ENCODE measurements at regions not wholly inside any gene's neighbourhood (a gene's known extent, or its start where the extent isn't known, plus 50 kb on each side); places are given as distances from the start of the nearest gene placed in this dataset.

- TF ChIP-seq POLR2AphosphoS5 (IDR thresholded peaks at IDR 0.05; ENCODE audit: low read depth, low read length) (no peak), REST (IDR thresholded peaks at IDR 0.05; ENCODE audit: insufficient read depth in 1 of 2, low read depth in 2 of 2, low read length in 2 of 2) (no peak), TAF1 (IDR thresholded peaks at IDR 0.05; ENCODE audit: borderline replicate concordance, insufficient read depth, low read length) (no peak), FOXP2 (optimal IDR thresholded peaks at IDR 0.05; ENCODE audit: borderline replicate concordance, extremely low read depth, extremely low read length, insufficient read depth) (no peak), SIN3A (IDR thresholded peaks at IDR 0.05; ENCODE audit: borderline replicate concordance, insufficient read depth, low read length) (no peak)
These were observed 360.7 kb downstream of the TMX3 start for GRCh38 chr18:68354176-68354575.

- TF ChIP-seq POLR2AphosphoS5 (IDR thresholded peaks at IDR 0.05; ENCODE audit: low read depth, low read length) (no peak), REST (IDR thresholded peaks at IDR 0.05; ENCODE audit: insufficient read depth in 1 of 2, low read depth in 2 of 2, low read length in 2 of 2) (no peak), FOXP2 (optimal IDR thresholded peaks at IDR 0.05; ENCODE audit: borderline replicate concordance, extremely low read depth, extremely low read length, insufficient read depth) (no peak), TAF1 (IDR thresholded peaks at IDR 0.05; ENCODE audit: borderline replicate concordance, insufficient read depth, low read length) (no peak), SIN3A (IDR thresholded peaks at IDR 0.05; ENCODE audit: borderline replicate concordance, insufficient read depth, low read length) (no peak)
These were observed 372.8 kb downstream of the TMX3 start for GRCh38 chr18:68342039-68342659.

DNA sequence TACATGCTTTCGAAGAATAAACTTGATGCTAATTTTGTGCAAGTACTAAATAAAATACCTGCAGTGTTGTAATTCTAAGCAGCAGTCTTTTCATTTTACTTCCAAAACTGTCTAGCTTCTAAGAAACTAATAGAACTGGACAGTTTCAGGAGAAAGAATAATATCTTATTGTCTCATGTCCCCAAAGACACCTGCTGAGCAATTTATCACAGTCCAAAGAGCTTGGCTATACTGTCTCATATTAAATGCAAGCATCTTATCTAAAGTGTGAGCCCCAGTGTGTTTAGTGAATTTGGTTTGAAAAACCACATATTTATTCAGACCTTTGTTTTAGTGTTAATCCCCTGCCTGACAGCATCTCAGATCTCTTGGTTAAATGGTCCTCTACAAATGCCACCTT lies 374.3 kb downstream of the TMX3 start:
- TF ChIP-seq TAF1 (IDR thresholded peaks at IDR 0.05; ENCODE audit: borderline replicate concordance, insufficient read depth, low read length) (no peak), FOXP2 (optimal IDR thresholded peaks at IDR 0.05; ENCODE audit: borderline replicate concordance, extremely low read depth, extremely low read length, insufficient read depth) (no peak), POLR2AphosphoS5 (IDR thresholded peaks at IDR 0.05; ENCODE audit: low read depth, low read length) (no peak), SIN3A (IDR thresholded peaks at IDR 0.05; ENCODE audit: borderline replicate concordance, insufficient read depth, low read length) (no peak), REST (IDR thresholded peaks at IDR 0.05; ENCODE audit: insufficient read depth in 1 of 2, low read depth in 2 of 2, low read length in 2 of 2) (no peak)

DNA sequence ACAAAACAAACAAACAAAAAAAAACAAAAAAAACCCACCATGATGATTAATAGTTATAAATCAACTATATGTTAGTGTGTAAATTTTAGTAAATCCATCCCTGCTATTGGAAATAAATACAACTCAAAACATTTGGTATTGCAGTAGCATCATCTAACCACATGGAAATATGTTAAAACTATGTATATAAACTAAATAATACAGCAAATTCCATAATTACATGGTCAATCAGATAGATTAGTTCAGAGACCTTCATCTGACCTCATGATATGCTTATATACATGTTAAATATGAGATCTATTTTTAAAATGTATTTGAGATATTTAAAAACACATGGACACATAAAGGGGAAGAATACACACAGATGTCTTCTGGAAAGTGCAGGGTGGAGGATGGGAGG lies 384.2 kb downstream of the TMX3 start:
- TF ChIP-seq TAF1 (IDR thresholded peaks at IDR 0.05; ENCODE audit: borderline replicate concordance, insufficient read depth, low read length) (no peak), FOXP2 (optimal IDR thresholded peaks at IDR 0.05; ENCODE audit: borderline replicate concordance, extremely low read depth, extremely low read length, insufficient read depth) (no peak), SIN3A (IDR thresholded peaks at IDR 0.05; ENCODE audit: borderline replicate concordance, insufficient read depth, low read length) (no peak), REST (IDR thresholded peaks at IDR 0.05; ENCODE audit: insufficient read depth in 1 of 2, low read depth in 2 of 2, low read length in 2 of 2) (no peak), POLR2AphosphoS5 (IDR thresholded peaks at IDR 0.05; ENCODE audit: low read depth, low read length) (no peak)
